HCT116 (cell line): ENCODE measurements at regions not wholly inside any gene's neighbourhood (a gene's known extent, or its start where the extent isn't known, plus 50 kb on each side); places are given as distances from the start of the nearest gene placed in this dataset.

Source experiments
- ATAC-seq: fragments of 200-7000 bp; cut with Tn5 transposase; 2 replicates; pipeline ENCODE4 v1.9.1; 2020; ENCODE audit warnings: mild to moderate bottlenecking, moderate library complexity
- BruUV-seq: library from RNA; stranded (reverse); fragments of 400-500 nt; replicated peaks from 2 replicates; lab custom pipeline; 2021; lab: Mats Ljungman, UMichigan
- CTCF ChIA-PET: fragments of 300-600 bp; sonication (Branson Sonifier 250); formaldehyde crosslinking; loops from one replicate; lab custom pipeline; 2021; ENCODE audit warnings: antibody characterized with exemption; lab: Charles Lee
- POLR2A ChIA-PET: fragments of 300-600, 350-600 bp; sonication (Branson Sonifier 250); formaldehyde crosslinking; loops from one replicate; lab custom pipeline; 2021; ENCODE audit warnings: antibody characterized with exemption; lab: Charles Lee
- RAD21 ChIA-PET, 2 experiments: fragments of 300-600 bp; sonication (Branson Sonifier 250); formaldehyde crosslinking; loops; one replicate each; lab custom pipeline; 2023; ENCODE audit warnings: low total read pairs in 2 of 2; ENCODE audit not compliant: uncharacterized antibody in 2 of 2, unreplicated experiment in 2 of 2, low non-redundant PET in 1 of 2; lab: Charles Lee
- DNase-seq: peaks from one replicate; pipeline ENCODE4 v3.0.0-alpha.2; 2010; ENCODE audit warnings: low read depth, low spot score
- H2AFZ ChIP-seq: fragments of 200-600 bp; shearing (Covaris generic), sonication (generic); 2 replicates; pipeline ENCODE4 v1.6.1; 2017; ENCODE audit warnings: low read depth, mixed run types, mixed read lengths, antibody characterized with exemption, low read length; ENCODE audit not compliant: poor library complexity, severe bottlenecking
- H3K27ac ChIP-seq: 2 replicates; pipeline ENCODE4 v1.5.1; 2012; ENCODE audit warnings: low read depth, low read length
- H3K27me3 ChIP-seq: fragments of 200-600 bp; sonication (generic); 2 replicates; pipeline ENCODE4 v1.6.1; 2016; ENCODE audit warnings: mixed run types, low read length, mixed read lengths; ENCODE audit not compliant: insufficient read depth
- H3K36me3 ChIP-seq, 2 experiments: fragments of 200-500 bp in 1 of 2; fragments of 200-600 bp in 1 of 2; sonication (Bioruptor generic) in 1 of 2; sonication (generic) in 1 of 2; 2 replicates each; pipeline versions ENCODE4 v1.5.1 to v1.6.1; 2014 to 2016; ENCODE audit warnings: low read length in 2 of 2, inconsistent platforms in 1 of 2, mixed read lengths in 1 of 2, mixed run types in 1 of 2; ENCODE audit not compliant: insufficient read depth in 2 of 2, control insufficient read depth in 1 of 2
- H3K4me1 ChIP-seq, 2 experiments: fragments of 200-600 bp in 1 of 2; sonication (generic) in 1 of 2; 2 replicates each; pipeline versions ENCODE4 v1.5.1 to v1.6.1; 2012 to 2017; ENCODE audit warnings: low read length in 2 of 2, inconsistent platforms in 1 of 2, mild to moderate bottlenecking in 1 of 2, mixed read lengths in 1 of 2, mixed run types in 1 of 2, moderate library complexity in 1 of 2; ENCODE audit not compliant: insufficient read depth in 2 of 2, control insufficient read depth in 1 of 2
- H3K4me2 ChIP-seq: fragments of 200-600 bp; sonication (generic); 2 replicates; pipeline ENCODE4 v1.6.1; 2017; ENCODE audit warnings: mixed run types, low read length, mixed read lengths
- H3K4me3 ChIP-seq, 2 experiments: fragments of 200-600 bp in 1 of 2; sonication (generic) in 1 of 2; replicated peaks in 1 of 2; 2 replicates each; pipeline ENCODE4 v1.5.1; 2011 to 2016; ENCODE audit warnings: low read length in 2 of 2, control low read depth in 1 of 2, low read depth in 1 of 2, mild to moderate bottlenecking in 1 of 2, mixed read lengths in 1 of 2, mixed run types in 1 of 2
- H3K79me2 ChIP-seq: fragments of 200-600 bp; sonication (generic); 2 replicates; pipeline ENCODE4 v1.6.1; 2017; ENCODE audit warnings: mild to moderate bottlenecking, mixed run types, low read length, moderate library complexity, mixed read lengths; ENCODE audit not compliant: insufficient read depth
- H3K9ac ChIP-seq: fragments of 200-600 bp; sonication (generic); 2 replicates; pipeline ENCODE4 v1.6.1; 2016; ENCODE audit warnings: low read length, mixed read lengths
- H3K9me2 ChIP-seq: fragments of 200-600 bp; sonication (generic), shearing (Covaris generic); 2 replicates; pipeline ENCODE4 v1.6.1; 2017; ENCODE audit warnings: mixed run types, mild to moderate bottlenecking, moderate library complexity; ENCODE audit not compliant: insufficient read depth
- H3K9me3 ChIP-seq, 2 experiments: fragments of 200-500 bp in 1 of 2; fragments of 200-600 bp in 1 of 2; sonication (Bioruptor generic) in 1 of 2; sonication (generic) in 1 of 2; 2 replicates each; pipeline ENCODE4 v1.6.1; 2014 to 2017; ENCODE audit warnings: low read length in 2 of 2, mixed read lengths in 2 of 2, inconsistent platforms in 1 of 2, low read depth in 1 of 2, mild to moderate bottlenecking in 1 of 2, mixed run types in 1 of 2, moderate library complexity in 1 of 2; ENCODE audit not compliant: control insufficient read depth in 1 of 2, insufficient read depth in 1 of 2
- H4K20me1 ChIP-seq: fragments of 200-600 bp; sonication (generic), shearing (Covaris generic); 2 replicates; pipeline ENCODE4 v1.6.1; 2017; ENCODE audit warnings: mixed run types, mild to moderate bottlenecking, moderate library complexity; ENCODE audit not compliant: insufficient read depth
- CEBPB ChIP-seq: IDR thresholded peaks from 2 replicates; pipeline ENCODE4 v1.6.1; 2012; ENCODE audit warnings: low read depth
- ELF1 ChIP-seq: IDR thresholded peaks from 2 replicates; pipeline ENCODE4 v1.6.1; 2012; ENCODE audit warnings: low read depth, borderline replicate concordance
- FOSL1 ChIP-seq: IDR thresholded peaks from 2 replicates; pipeline ENCODE4 v1.6.1; 2012; ENCODE audit warnings: low read depth
- POLR2A ChIP-seq: IDR thresholded peaks from 2 replicates; pipeline ENCODE4 v1.7.0; 2011; ENCODE audit warnings: borderline replicate concordance; ENCODE audit not compliant: insufficient read depth, insufficient read length; ENCODE audit errors: extremely low read depth
- RAD21 ChIP-seq: IDR thresholded peaks from 2 replicates; pipeline ENCODE4 v1.6.1; 2012; ENCODE audit warnings: low read depth, mild to moderate bottlenecking
- REST ChIP-seq: IDR thresholded peaks from 2 replicates; pipeline ENCODE4 v1.6.1; 2012; ENCODE audit warnings: low read depth
- SIN3A ChIP-seq: IDR thresholded peaks from 2 replicates; pipeline ENCODE4 v1.6.1; 2012; ENCODE audit warnings: low read depth
- SP1 ChIP-seq: IDR thresholded peaks from 2 replicates; pipeline ENCODE4 v1.6.1; 2012; ENCODE audit warnings: low read depth
- SRF ChIP-seq: IDR thresholded peaks from 2 replicates; pipeline ENCODE4 v1.6.1; 2012; ENCODE audit warnings: low read depth
- YY1 ChIP-seq: IDR thresholded peaks from 2 replicates; pipeline ENCODE4 v1.6.1; 2011; ENCODE audit warnings: low read length, low read depth, moderate library complexity, mild to moderate bottlenecking; ENCODE audit not compliant: insufficient replicate concordance; ENCODE audit errors: extremely low read depth
- ZBTB33 ChIP-seq: IDR thresholded peaks from 2 replicates; pipeline ENCODE4 v1.6.1; 2011; ENCODE audit warnings: mild to moderate bottlenecking, low read length, moderate library complexity; ENCODE audit not compliant: insufficient replicate concordance; ENCODE audit errors: extremely low read depth
- ZNF274 ChIP-seq: fragments of 200-500 bp; sonication (Bioruptor generic); IDR thresholded peaks from 2 replicates; pipeline ENCODE4 v1.6.1; 2014; ENCODE audit warnings: mild to moderate bottlenecking, low read depth, low read length, inconsistent platforms
- intact Hi-C: fragments of 100-400 bp; cut with micrococcal nuclease; formaldehyde crosslinking; loops from 2 replicates; pipeline ENCODE4 v1.10.0; 2022

GRCh38 chr7:68454931-68455330, 1143.3 kb upstream of the AUTS2 start:
- H3K79me2 ChIP-seq, result no peaks in the 10 kb centered on the region
- H3K27ac ChIP-seq, result no peak overlapping the region
- no peaks in the 10 kb centered on the region for H3K4me1 ChIP-seq
- RAD21 ChIA-PET, result no interaction called here
- no peak overlapping the region for H2AFZ ChIP-seq
- intact Hi-C loops, result no loop called here
- CTCF ChIA-PET, result no interaction called here
- H3K9me3 ChIP-seq, result peaks cover 5 to 16% of the 10 kb centered on the region in 2 experiments; a peak in 2 of 4 replicates
- no peaks in the 10 kb centered on the region for H3K27me3 ChIP-seq
- H3K4me3 ChIP-seq, result no peak overlapping the region
- no TSS peak for BruUV-seq
- H3K9ac ChIP-seq, result no peak overlapping the region
- ATAC-seq (no peak), DNase-seq (no peak)
- no peak overlapping the region for H3K4me2 ChIP-seq
- no peaks in the 10 kb centered on the region for H4K20me1 ChIP-seq
- no peaks in the 10 kb centered on the region for H3K36me3 ChIP-seq
- TF ChIP-seq SIN3A (no peak), ZBTB33 (no peak), ELF1 (no peak), SRF (no peak), POLR2A (no peak), CEBPB (no peak), REST (no peak), RAD21 (no peak), ZNF274 (no peak), YY1 (no peak), FOSL1 (no peak), SP1 (no peak)
- TF ChIP-seq, all 23 proteins: peak for 0
- POLR2A ChIA-PET, result no interaction called here
- H3K9me2 ChIP-seq, result no peaks in the 10 kb centered on the region
